H1 (cell line): ENCODE measurements at regions not wholly inside any gene's neighbourhood (a gene's known extent, or its start where the extent isn't known, plus 50 kb on each side); places are given as distances from the start of the nearest gene placed in this dataset.

Experiments used
- CTCF ChIA-PET: fragments of 300-600 bp; sonication (Branson Sonifier 250); formaldehyde crosslinking; loops from one replicate; lab custom pipeline; 2021; ENCODE audit not compliant: partially characterized antibody; lab: Charles Lee
- POLR2A ChIA-PET: fragments of 300-600 bp; sonication (Branson Sonifier 250); formaldehyde crosslinking; loops from one replicate; lab custom pipeline; 2021; ENCODE audit warnings: inconsistent platforms; ENCODE audit not compliant: partially characterized antibody; lab: Charles Lee
- DNase-seq, 2 experiments: peaks; one replicate each; pipeline versions ENCODE4 v3.0.0 to v3.0.0-alpha.2; 2010 to 2022; ENCODE audit warnings: low spot score in 2 of 2, low read depth in 1 of 2, mixed read lengths in 1 of 2
- FAIRE-seq: peaks from 2 replicates; lab custom pipeline; 2011; peaks lifted over from hg19 to GRCh38; lab: Jason Lieb, UNC
- H2AFZ ChIP-seq: 2 replicates; pipeline ENCODE4 v1.8.1; 2012; ENCODE audit warnings: low read length, inconsistent platforms
- H2AK5ac ChIP-seq: 2 replicates; pipeline ENCODE4 v1.6.1; 2013; ENCODE audit warnings: low read depth, low read length
- H2BK120ac ChIP-seq: replicated peaks from 2 replicates; pipeline ENCODE3; 2013; ENCODE audit warnings: low read depth, low read length, inconsistent platforms
- H2BK12ac ChIP-seq: 2 replicates; pipeline ENCODE4 v1.6.1; 2013; ENCODE audit warnings: low read depth, low read length
- H2BK15ac ChIP-seq: 2 replicates; pipeline ENCODE4 v1.6.1; 2013; ENCODE audit warnings: low read length
- H2BK20ac ChIP-seq: 2 replicates; pipeline ENCODE4 v1.6.1; 2013; ENCODE audit warnings: low read length
- H2BK5ac ChIP-seq: 2 replicates; pipeline ENCODE4 v1.6.1; 2013; ENCODE audit warnings: low read depth, low read length
- H3K14ac ChIP-seq: 2 replicates; pipeline ENCODE4 v1.6.1; 2013; ENCODE audit warnings: inconsistent platforms; ENCODE audit not compliant: insufficient read length
- H3K18ac ChIP-seq: 2 replicates; pipeline ENCODE4 v1.6.1; 2013; ENCODE audit warnings: low read length; ENCODE audit errors: extremely low read depth
- H3K23ac ChIP-seq: 2 replicates; pipeline ENCODE4 v1.6.1; 2013; ENCODE audit warnings: inconsistent platforms; ENCODE audit not compliant: insufficient read length
- H3K23me2 ChIP-seq: 2 replicates; pipeline ENCODE4 v1.6.1; 2013; ENCODE audit warnings: low read depth, low read length
- H3K27ac ChIP-seq: 2 replicates; pipeline ENCODE4 v1.6.1; 2011; ENCODE audit warnings: low read depth, low read length, inconsistent platforms
- H3K27me3 ChIP-seq, 4 experiments: replicated peaks in 1 of 4; 1 replicate in 1 of 4; 2 replicates in 3 of 4; pipeline versions ENCODE4 v1.6.1 to v1.8.1; 2011 to 2013; ENCODE audit warnings: low read length in 3 of 4, mild to moderate bottlenecking in 3 of 4, inconsistent platforms in 2 of 4, mixed read lengths in 2 of 4, moderate library complexity in 1 of 4; ENCODE audit not compliant: control insufficient read depth in 3 of 4, insufficient read depth in 3 of 4; ENCODE audit errors: extremely low read depth in 1 of 4
- H3K36me3 ChIP-seq, 4 experiments: 2 replicates each; pipeline versions ENCODE4 v1.6.1 to v1.8.1; 2011 to 2013; ENCODE audit warnings: mild to moderate bottlenecking in 4 of 4, low read length in 3 of 4, moderate library complexity in 2 of 4, control low read depth in 1 of 4, inconsistent platforms in 1 of 4; ENCODE audit not compliant: insufficient read depth in 4 of 4, control insufficient read depth in 2 of 4
- H3K4ac ChIP-seq: replicated peaks from 2 replicates; pipeline ENCODE3; 2013; ENCODE audit warnings: low read length, low read depth, mixed read lengths, inconsistent platforms; ENCODE audit not compliant: insufficient read length
- H3K4me1 ChIP-seq, 4 experiments: replicated peaks in 1 of 4; 1 replicate in 1 of 4; 2 replicates in 3 of 4; pipeline versions ENCODE4 v1.6.1 to v1.8.1; 2011 to 2013; ENCODE audit warnings: low read length in 3 of 4, inconsistent platforms in 2 of 4, mixed read lengths in 1 of 4; ENCODE audit not compliant: insufficient read depth in 4 of 4, control insufficient read depth in 3 of 4
- H3K4me2 ChIP-seq, 2 experiments: 2 replicates each; pipeline versions ENCODE4 v1.6.1 to v1.8.1; 2011 to 2013; ENCODE audit warnings: low read depth in 2 of 2, low read length in 2 of 2, control low read depth in 1 of 2, inconsistent platforms in 1 of 2, mild to moderate bottlenecking in 1 of 2; ENCODE audit not compliant: insufficient read depth in 1 of 2
- H3K4me3 ChIP-seq, 4 experiments: fragments of 200-600, 300-600 bp in 1 of 4; sonication (generic), shearing (Covaris generic), sonication (Bioruptor Twin) in 1 of 4; 2 replicates each; pipeline versions ENCODE4 v1.5.1 to v1.8.1; 2011 to 2016; ENCODE audit warnings: low read length in 4 of 4, low read depth in 3 of 4, control low read depth in 2 of 4, inconsistent platforms in 2 of 4, mild to moderate bottlenecking in 2 of 4, mixed read lengths in 1 of 4, moderate library complexity in 1 of 4; ENCODE audit not compliant: insufficient read depth in 2 of 4; ENCODE audit errors: extremely low read depth in 1 of 4
- H3K56ac ChIP-seq: replicated peaks from 2 replicates; pipeline ENCODE3; 2013; ENCODE audit warnings: low read depth, mild to moderate bottlenecking, mixed read lengths, low read length, inconsistent platforms; ENCODE audit not compliant: insufficient read length
- H3K79me1 ChIP-seq: 2 replicates; pipeline ENCODE4 v1.6.1; 2013; ENCODE audit warnings: low read depth, low read length, control low read depth
- H3K79me2 ChIP-seq, 2 experiments: 2 replicates each; pipeline versions ENCODE4 v1.6.1 to v1.8.1; 2012 to 2013; ENCODE audit warnings: low read length in 2 of 2, mild to moderate bottlenecking in 2 of 2, inconsistent platforms in 1 of 2; ENCODE audit not compliant: insufficient read depth in 2 of 2, control insufficient read depth in 1 of 2
- H3K9ac ChIP-seq, 4 experiments: replicated peaks in 1 of 4; 1 replicate in 1 of 4; 2 replicates in 3 of 4; pipeline versions ENCODE4 v1.6.1 to v1.8.1; 2011 to 2013; ENCODE audit warnings: low read depth in 3 of 4, low read length in 3 of 4, control low read depth in 2 of 4, mild to moderate bottlenecking in 2 of 4, moderate library complexity in 2 of 4, inconsistent platforms in 1 of 4; ENCODE audit errors: extremely low read depth in 1 of 4
- H3K9me3 ChIP-seq, 2 experiments: 2 replicates each; pipeline versions ENCODE4 v1.6.1 to v1.8.1; 2012 to 2013; ENCODE audit warnings: mild to moderate bottlenecking in 2 of 2, moderate library complexity in 2 of 2, control low read depth in 1 of 2, inconsistent platforms in 1 of 2, low read depth in 1 of 2, low read length in 1 of 2, mixed read lengths in 1 of 2; ENCODE audit not compliant: insufficient read depth in 2 of 2
- H4K20me1 ChIP-seq, 2 experiments: replicated peaks in 1 of 2; 2 replicates each; pipeline versions ENCODE3 to v1.8.1; 2011 to 2013; ENCODE audit warnings: inconsistent platforms in 2 of 2, low read length in 2 of 2, mild to moderate bottlenecking in 1 of 2; ENCODE audit not compliant: insufficient read depth in 2 of 2, control insufficient read depth in 1 of 2
- H4K5ac ChIP-seq: 2 replicates; pipeline ENCODE4 v1.6.1; 2013; ENCODE audit warnings: low read length, low read depth, mixed read lengths, inconsistent platforms; ENCODE audit not compliant: insufficient read length
- H4K8ac ChIP-seq: 2 replicates; pipeline ENCODE4 v1.8.0; 2013; ENCODE audit warnings: mild to moderate bottlenecking, moderate library complexity, low read length, inconsistent platforms; ENCODE audit not compliant: insufficient read depth; ENCODE audit errors: extremely low read depth
- H4K91ac ChIP-seq: replicated peaks from 2 replicates; pipeline ENCODE3; 2013; ENCODE audit warnings: low read length, mixed read lengths, inconsistent platforms; ENCODE audit not compliant: insufficient read length
- ASH2L ChIP-seq: fragments of 200-600, 300-600 bp; sonication (generic); IDR thresholded peaks from one replicate; pipeline ENCODE4 v1.7.1; 2017; ENCODE audit warnings: low read length
- BRCA1 ChIP-seq: IDR thresholded peaks from 2 replicates; pipeline ENCODE4 v1.6.1; 2012; ENCODE audit warnings: low read depth, low read length, improper control_type of control experiment
- CEBPB ChIP-seq: IDR thresholded peaks from 2 replicates; pipeline ENCODE4 v1.6.1; 2012; ENCODE audit warnings: low read depth, low read length
- EGR1 ChIP-seq: IDR thresholded peaks from 2 replicates; pipeline ENCODE4 v1.6.1; 2011; ENCODE audit warnings: low read depth, low read length, borderline replicate concordance
- EP300 ChIP-seq, 2 experiments: IDR thresholded peaks; 1 replicate in 1 of 2; 2 replicates in 1 of 2; pipeline ENCODE4 v1.6.1; 2011 to 2012; ENCODE audit warnings: low read depth in 2 of 2, low read length in 2 of 2, mild to moderate bottlenecking in 2 of 2, borderline replicate concordance in 1 of 2, inconsistent platforms in 1 of 2, moderate library complexity in 1 of 2
- KDM5A ChIP-seq: fragments of 200-600 bp; IDR thresholded peaks from 2 replicates; pipeline ENCODE4 v1.7.1; 2012; ENCODE audit warnings: mild to moderate bottlenecking, low read length, inconsistent platforms, mixed read lengths
- SP1 ChIP-seq: IDR thresholded peaks from 2 replicates; pipeline ENCODE4 v1.6.1; 2011; ENCODE audit warnings: low read depth, low read length
- SRF ChIP-seq: IDR thresholded peaks from 2 replicates; pipeline ENCODE4 v1.6.1; 2011; ENCODE audit warnings: mild to moderate bottlenecking, low read depth, low read length, moderate library complexity
- TAF7 ChIP-seq: optimal IDR thresholded peaks from 2 replicates; pipeline ENCODE3; 2011; ENCODE audit warnings: low read depth, mild to moderate bottlenecking, inconsistent platforms, low read length, moderate library complexity, borderline replicate concordance
- WGBS, 2 experiments: shearing (Covaris generic) in 1 of 2; methylation state at CpG; one replicate each; pipeline versions ENCODE4 v1.1.6 to v1.1.7; 2013 to 2015; ENCODE audit warnings: low lambda C conversion rate in 2 of 2, mixed read lengths in 2 of 2, inconsistent platforms in 1 of 2, low coverage in 1 of 2, missing lambda C conversion rate in 1 of 2; ENCODE audit not compliant: insufficient replicate concordance in 2 of 2, insufficient coverage in 1 of 2, insufficient read length in 1 of 2; ENCODE audit errors: extremely low coverage in 1 of 2, missing lambda C conversion rate in 1 of 2; 5-methylcytosine and 5-hydroxymethylcytosine counted together
- TF ChIP-seq, protein P1 (sequence below): IDR thresholded peaks from 2 replicates; pipeline ENCODE4 v1.6.1; 2012; ENCODE audit warnings: inconsistent platforms
- TF ChIP-seq, protein P2 (sequence below), 3 experiments: IDR thresholded peaks; 1 replicate in 2 of 3; 2 replicates in 1 of 3; pipeline versions ENCODE4 v1.5.1 to v1.6.1; 2011; ENCODE audit warnings: low read length in 3 of 3, mild to moderate bottlenecking in 3 of 3, inconsistent platforms in 2 of 3, low read depth in 1 of 3, moderate library complexity in 1 of 3; ENCODE audit not compliant: insufficient read depth in 1 of 3; ENCODE audit errors: control extremely low read depth in 1 of 3
- TF ChIP-seq, protein P3 (sequence below): IDR thresholded peaks from 2 replicates; pipeline ENCODE4 v1.6.1; 2011; ENCODE audit warnings: low read depth, mild to moderate bottlenecking, low read length; ENCODE audit not compliant: insufficient read depth

DNA sequence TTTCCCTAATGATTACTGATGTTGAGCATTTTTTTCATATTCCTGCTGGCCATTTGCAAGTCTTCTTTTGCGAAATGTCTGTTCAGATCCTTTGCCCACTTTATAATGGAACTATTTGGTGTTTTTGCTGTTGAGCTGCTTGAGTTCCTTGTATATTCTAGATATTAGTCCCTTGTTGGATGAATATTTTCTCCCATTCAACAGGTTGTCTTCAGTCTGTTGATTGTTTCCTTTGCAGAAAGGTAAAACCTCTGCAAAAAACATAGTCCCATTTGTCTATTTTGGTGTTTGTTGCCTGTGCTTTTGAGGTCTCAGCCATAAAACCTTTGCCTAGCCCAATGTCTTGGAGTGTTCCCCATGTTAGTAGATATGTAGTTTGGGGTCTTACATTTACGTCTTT, 78.0 kb upstream of the GUCA2B start:
- Histone ChIP-seq H3K36me3 (no peaks in the 10 kb centered on the region), H2AK5ac (no peak overlapping the region), H3K14ac (no peak overlapping the region)
- TF ChIP-seq, protein P1, sequence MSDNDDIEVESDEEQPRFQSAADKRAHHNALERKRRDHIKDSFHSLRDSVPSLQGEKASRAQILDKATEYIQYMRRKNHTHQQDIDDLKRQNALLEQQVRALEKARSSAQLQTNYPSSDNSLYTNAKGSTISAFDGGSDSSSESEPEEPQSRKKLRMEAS = no peak
- TF ChIP-seq, protein P2, sequence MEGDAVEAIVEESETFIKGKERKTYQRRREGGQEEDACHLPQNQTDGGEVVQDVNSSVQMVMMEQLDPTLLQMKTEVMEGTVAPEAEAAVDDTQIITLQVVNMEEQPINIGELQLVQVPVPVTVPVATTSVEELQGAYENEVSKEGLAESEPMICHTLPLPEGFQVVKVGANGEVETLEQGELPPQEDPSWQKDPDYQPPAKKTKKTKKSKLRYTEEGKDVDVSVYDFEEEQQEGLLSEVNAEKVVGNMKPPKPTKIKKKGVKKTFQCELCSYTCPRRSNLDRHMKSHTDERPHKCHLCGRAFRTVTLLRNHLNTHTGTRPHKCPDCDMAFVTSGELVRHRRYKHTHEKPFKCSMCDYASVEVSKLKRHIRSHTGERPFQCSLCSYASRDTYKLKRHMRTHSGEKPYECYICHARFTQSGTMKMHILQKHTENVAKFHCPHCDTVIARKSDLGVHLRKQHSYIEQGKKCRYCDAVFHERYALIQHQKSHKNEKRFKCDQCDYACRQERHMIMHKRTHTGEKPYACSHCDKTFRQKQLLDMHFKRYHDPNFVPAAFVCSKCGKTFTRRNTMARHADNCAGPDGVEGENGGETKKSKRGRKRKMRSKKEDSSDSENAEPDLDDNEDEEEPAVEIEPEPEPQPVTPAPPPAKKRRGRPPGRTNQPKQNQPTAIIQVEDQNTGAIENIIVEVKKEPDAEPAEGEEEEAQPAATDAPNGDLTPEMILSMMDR (IDR thresholded peaks at IDR 0.05; ENCODE audit: control extremely low read depth in 1 of 3, insufficient read depth in 1 of 3, low read depth in 1 of 3, low read length in 3 of 3) = no peak
- TF ChIP-seq EGR1 (no peak), CEBPB (no peak), TAF7 (no peak), BRCA1 (no peak), KDM5A (no peak), EP300 (IDR thresholded peaks at IDR 0.05; ENCODE audit: borderline replicate concordance in 1 of 2, low read depth in 2 of 2, low read length in 2 of 2) (no peak), SRF (no peak), SP1 (no peak), ASH2L (no peak)
- TF ChIP-seq, protein P3, sequence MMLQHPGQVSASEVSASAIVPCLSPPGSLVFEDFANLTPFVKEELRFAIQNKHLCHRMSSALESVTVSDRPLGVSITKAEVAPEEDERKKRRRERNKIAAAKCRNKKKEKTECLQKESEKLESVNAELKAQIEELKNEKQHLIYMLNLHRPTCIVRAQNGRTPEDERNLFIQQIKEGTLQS = no peak
- TF ChIP-seq, all 59 proteins: peak for 0
- ChIA-PET POLR2A (no interaction called here), CTCF (no interaction called here)
- Histone ChIP-seq H3K56ac (no peak overlapping the region), H3K4me3 (no peak overlapping the region), H3K27ac (no peak overlapping the region), H3K4me2 (no peak overlapping the region), H3K23ac (no peak overlapping the region), H3K4ac (no peak overlapping the region), H3K79me1 (no peaks in the 10 kb centered on the region), H4K91ac (no peak overlapping the region), H2BK120ac (no peak overlapping the region), H2BK12ac (no peak overlapping the region), H3K4me1 (no peaks in the 10 kb centered on the region), H2AFZ (no peak overlapping the region), H4K8ac (no peak overlapping the region), H3K9me3 (no peaks in the 10 kb centered on the region), H3K18ac (no peak overlapping the region), H4K20me1 (no peaks in the 10 kb centered on the region), H3K27me3 (no peaks in the 10 kb centered on the region), H3K9ac (no peak overlapping the region), H3K79me2 (no peaks in the 10 kb centered on the region), H4K5ac (no peak overlapping the region), H2BK5ac (no peak overlapping the region), H2BK15ac (no peak overlapping the region), H2BK20ac (no peak overlapping the region), H3K23me2 (no peaks in the 10 kb centered on the region)
- 90% methylated on average over 2 of the region's 2 CpGs; no CpG with 5 or more reads in 1 of the 2 experiments for WGBS, 2 experiments
- FAIRE-seq = no peak
- DNase-seq = no peak
